Smooth muscle cell of the brain vasculature (primary cell): ENCODE measurements at regions not wholly inside any gene's neighbourhood (a gene's known extent, or its start where the extent isn't known, plus 50 kb on each side); places are given as distances from the start of the nearest gene placed in this dataset.

Experiments used
- DNase-seq: peaks from one replicate; pipeline ENCODE4 v3.0.0-alpha.2; 2012; ENCODE audit warnings: low read depth, low spot score

DNA sequence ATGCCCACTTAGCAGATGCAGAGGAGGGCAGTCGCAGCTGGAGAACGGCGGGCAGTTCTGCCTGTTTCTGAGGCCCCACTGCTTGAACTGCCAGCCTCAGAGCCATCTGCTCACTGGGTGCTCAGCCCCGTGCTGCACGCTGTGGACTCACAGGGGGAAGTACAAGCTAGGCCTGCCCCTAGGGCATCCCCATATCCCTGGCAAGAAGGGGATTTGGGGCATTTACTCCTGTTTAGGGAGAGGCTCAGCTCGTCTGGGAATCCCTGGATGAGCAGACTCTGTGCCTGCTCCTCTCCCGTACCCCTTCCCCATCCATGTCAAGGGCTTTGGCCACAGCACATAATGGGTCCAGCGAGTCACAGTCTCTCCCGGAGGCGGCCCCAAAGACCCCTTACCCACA is 169.8 kb upstream of the PKDCC start:
- no peak for DNase-seq

DNA sequence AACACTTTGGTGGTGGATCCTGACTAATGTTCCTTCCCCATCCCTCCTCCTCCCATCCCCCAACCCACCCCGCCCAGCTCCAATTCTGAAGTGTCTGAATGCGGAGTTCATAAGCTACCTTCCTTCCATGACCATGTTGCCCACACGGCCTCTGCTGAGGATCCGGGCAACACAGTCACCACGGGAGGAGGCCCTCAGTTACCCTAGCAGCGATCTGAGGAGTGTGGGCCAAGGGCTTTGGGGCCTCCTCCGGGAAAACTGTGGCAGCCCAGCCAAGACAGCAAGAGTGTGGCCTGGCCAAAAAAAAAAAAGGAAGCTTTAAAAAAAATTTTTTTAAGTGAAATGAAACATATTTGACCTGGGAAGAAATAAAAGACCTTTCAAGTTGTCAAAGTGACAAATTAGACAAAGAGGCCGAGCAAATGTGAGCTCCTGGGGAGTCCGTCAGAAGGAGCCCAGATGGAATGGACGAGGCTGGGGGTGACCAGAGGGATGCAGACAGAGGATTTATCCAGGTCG is 169.0 kb upstream of the PKDCC start:
- no peak for DNase-seq

DNA sequence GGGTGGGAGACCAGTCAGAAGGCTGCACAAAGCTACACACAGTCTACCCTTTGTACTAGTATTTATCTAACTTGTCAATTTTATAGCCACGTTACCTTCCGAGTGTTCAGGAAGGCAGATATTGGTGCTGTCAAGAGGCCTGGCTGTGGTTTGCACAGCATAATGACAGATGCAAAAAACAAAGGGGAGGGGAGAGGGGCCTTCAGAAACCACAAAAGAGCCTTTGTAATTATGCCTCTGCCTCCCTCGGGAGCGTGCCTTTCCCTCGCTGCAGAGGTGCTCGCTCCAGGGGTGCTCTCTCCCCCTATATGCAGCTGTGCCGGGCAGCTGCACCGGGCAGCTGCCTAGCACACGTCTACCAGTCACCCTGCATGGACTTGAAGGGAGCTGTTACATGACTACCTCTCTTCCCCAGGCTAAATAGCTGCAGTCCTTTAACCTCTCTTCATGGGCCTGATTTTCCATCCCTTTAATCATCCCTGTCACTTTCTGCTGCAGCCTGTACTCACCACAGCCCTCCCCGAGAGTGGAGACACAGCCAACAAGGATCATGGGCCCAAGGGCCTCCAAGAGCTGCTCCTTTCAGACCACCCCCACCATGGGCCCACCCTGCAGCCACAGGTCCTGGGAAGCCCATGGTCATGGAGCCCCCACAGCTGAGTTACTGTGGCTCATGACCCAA is 168.4 kb upstream of the PKDCC start:
- no peak for DNase-seq

DNA sequence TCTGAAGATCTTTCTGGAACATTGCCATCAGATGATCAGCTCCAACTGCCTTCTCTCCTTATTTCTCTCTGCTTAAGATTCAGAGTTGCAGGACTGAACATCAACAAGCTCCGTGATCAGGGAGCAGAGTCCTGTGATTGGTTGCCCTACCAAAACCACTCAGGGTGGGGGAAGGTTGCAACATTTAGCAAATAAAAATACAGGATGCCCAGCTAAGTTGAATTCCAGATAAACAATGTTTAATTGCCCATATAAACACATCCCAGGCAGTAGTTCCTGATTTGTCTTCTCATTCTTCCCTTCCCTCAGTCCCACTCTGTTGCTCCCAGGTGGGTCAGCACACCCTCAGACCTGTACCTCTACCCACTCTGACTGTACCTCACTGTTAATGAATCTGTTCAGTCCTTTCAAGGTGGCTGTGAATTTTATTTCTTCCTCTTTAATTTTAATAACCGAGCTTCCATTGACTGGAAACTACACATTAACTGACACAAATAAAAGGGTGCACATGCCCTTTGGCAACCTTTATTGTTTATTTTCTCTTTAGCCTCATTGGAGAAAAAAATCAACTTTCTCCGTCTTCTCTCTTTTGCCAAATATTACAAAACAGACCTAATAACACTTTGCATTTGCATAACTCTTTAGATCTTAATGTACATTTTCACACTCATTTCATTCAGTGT is 167.1 kb upstream of the PKDCC start:
- DNase-seq: no peak

DNA sequence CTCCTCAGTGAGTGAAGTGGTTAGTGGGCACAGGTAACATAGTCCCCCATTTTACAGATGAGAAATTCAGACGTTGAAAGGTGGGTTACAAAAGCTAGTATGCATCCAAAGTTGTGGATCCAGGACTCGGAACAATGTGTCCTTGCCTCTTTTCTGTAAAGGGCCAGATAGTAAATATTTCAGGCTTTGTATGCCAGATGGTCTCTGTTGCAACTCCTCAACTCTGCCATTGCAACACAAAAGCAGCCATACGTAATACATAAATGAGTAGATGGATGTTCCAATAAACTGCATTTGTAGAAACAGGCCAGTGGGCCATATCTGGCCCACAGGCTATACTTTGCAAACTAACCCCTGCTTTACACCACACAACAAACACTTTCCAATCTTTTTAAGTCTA is 166.6 kb upstream of the PKDCC start:
- no peak for DNase-seq

DNA sequence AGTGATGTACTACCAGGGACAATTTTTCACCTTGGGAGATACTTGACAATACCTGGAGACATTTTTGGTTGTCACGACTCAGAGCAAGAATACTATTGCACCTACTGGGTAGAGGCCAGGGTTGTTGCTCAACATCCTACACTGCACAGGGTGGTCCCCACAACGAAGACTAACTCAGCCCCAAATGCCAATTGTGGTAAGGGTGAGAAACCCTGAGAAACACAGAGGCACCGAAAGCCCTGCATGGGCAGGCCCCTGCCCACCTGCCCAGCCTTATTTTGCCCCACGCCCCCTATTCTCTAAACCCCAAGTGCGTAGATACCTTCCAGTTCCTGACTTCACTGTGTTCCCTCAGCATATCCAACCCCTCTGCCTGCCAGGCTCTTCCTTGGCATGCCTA is 163.1 kb upstream of the PKDCC start:
- DNase-seq: no peak

DNA sequence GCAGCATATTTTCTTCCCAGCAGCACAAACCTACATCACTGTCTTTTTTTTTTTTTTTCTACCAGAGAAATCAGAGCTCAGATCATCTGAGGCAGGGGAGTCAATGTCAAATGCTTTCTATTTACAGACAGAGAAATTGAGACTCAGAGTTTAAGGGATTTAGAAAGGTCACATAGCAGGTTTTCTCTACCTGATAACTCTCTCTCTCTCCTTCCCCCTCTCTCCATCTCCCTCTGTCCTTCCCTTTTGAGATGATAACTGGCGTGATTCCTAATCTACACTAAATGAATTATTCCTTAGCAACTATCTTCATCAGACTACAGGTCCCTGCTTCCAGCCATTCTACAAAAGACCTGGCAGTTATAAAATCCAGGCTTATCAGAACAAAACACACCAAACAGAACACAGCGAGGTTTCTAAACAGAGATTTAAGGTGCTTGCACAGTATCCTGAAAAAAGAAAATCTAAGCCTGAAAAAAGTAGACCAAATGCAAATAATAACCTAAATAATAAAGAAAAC is 161.6 kb upstream of the PKDCC start:
- no peak for DNase-seq

DNA sequence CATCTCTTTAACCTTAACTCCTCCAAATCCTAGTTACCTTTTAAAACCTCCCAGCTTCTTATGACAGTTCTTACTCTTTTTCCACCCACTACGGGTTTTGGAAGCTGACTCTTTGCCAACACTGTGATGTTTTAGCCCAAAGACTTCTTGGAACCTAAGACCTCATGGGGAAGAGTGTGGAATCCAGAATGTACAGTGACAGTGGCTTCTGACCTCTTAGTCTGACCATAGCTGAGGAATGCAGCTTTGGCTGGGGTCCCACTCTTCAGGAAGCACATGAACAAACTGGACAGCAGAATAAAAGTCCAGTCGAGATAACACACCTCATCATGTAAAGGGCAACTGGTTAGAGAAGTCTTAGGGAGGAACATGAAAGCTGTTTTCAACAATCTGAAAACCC is 161.1 kb upstream of the PKDCC start:
- no peak for DNase-seq

DNA sequence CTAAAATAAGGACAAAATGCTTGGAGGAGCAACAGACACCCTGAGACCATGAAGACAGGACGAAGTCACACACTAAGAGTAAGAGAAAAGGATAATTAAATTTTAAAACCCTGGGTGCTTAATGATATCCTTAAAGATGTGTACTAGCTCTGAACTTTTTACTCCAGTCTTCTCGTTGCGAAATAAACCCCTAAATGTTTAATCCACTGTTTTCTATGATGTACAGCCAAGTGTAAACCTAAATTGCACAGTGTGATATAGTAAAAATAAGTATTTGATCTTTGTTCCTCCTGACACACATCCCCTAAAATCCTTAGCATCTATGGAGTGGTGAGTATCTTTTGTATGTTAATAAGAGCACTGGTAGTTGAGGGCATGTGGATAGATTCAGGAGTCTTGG is 157.5 kb upstream of the PKDCC start:
- DNase-seq: no peak

DNA sequence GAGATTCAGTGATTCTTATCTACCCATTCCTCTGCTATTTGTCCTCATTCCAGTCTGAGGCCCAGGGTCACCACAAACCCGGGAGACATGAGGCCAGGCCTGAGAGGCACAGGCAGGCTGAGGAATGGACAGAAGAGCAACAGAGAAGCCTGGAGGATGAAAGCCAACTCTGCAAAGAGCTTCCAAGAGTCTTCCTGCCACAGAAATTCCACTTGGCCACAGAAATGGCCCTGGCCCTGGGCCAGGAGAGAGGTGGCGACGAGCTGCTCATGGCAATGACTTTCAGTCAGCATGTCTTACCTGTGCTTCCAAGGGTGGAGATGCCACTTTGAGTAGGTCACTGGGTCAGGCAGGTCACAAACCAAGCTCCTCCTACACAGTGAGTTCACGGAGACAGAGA is 155.3 kb upstream of the PKDCC start:
- no peak for DNase-seq

DNA sequence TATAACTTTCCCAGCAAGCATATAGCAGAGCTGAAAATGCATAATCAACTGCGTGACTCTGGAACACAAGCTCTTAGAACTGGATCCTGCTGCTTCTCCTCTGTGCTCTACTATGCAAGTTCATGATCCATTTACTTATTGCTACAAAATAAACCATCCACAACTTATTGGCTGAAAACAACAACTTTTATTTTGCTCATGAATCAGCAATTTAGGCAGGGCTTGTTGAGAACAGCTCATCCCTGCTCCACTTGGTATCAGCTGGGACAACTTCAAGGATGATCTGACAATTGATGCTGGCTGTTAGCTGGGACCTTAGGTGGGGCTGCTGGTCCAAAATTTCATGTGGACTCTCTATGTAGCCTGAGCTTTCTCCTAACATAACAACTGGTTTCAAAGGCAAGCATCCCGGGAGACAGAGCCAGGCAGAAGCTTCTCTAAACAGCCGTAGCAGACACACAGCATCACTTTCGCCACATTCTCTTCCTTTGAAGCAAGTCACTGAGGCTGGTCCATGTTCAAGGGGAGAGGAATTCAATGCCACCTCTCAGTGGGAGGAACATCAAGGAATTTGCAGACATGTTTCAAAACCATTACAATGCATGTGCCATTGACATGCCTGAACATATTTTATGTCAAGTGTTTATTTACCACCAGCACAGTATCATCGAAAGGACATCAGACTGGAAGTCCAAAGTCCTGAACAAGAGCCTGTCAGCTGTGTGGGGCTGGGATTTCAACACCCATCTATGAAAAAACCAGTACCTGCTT is 153.1 kb upstream of the PKDCC start:
- DNase-seq: no peak

DNA sequence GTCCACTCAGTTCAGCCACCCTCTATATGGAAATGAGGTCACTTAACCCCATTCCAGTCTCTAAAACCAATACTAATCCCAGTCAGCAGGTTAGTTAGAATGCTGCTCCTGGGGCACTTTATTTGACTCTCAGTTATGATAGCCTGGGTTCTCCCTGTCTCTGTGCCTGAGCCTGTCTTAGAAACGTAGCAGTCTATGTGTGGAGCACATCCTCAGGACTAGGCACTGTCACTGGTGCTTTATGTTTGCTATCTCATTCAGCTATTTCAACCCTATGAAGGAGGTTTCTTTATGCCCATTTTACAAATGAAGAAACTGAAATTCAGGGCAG is 152.5 kb upstream of the PKDCC start:
- DNase-seq: no peak

DNA sequence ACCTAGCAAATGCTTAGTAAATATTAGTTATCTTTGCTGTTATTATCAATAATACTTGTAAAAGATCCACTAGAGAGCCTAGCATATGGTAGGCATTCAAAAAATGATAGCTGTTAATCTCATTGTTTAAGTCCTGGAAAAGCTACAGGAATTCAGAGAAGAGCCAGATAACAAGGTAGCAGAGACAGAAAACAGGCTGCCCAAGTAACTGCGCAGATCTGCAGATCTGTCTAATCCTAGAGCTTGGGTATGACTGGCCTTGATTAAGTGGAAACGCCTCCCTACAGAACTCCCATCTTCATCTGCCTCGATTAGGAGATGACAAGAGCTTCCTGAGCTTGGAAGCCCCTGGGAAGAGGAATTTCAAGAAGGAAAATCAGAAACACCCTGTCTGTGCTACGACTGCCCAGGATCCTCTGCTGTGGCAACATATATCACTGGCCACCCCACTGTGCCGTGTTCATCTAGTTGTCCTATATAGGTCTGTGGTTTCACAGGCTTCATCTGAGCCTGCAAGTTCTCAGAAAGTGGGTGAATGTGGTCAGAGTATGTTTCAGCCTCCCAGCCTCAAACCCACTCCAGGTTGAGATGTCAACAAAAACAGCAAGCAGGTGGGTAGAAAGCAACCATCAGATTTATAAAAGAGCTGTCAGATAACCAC is 151.5 kb upstream of the PKDCC start:
- DNase-seq: no peak

DNA sequence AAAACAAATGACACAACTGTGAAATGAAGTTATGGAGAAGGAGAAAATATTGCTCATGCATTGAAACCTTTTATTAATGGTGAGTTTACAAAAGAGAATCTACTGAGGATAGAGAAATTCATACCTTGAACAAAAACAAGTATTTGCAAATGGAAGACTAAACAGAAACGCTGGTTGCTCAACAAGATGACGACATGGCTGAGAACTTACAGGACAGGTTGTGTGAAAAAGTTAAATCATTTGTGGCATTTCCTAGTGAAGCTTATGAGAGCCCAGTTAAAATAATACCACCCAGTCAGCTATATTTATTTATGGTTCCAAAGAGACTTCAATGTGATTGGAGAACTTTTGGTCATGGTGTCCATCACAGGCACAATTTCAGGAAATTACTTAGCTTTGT is 148.6 kb upstream of the PKDCC start:
- DNase-seq: no peak

DNA sequence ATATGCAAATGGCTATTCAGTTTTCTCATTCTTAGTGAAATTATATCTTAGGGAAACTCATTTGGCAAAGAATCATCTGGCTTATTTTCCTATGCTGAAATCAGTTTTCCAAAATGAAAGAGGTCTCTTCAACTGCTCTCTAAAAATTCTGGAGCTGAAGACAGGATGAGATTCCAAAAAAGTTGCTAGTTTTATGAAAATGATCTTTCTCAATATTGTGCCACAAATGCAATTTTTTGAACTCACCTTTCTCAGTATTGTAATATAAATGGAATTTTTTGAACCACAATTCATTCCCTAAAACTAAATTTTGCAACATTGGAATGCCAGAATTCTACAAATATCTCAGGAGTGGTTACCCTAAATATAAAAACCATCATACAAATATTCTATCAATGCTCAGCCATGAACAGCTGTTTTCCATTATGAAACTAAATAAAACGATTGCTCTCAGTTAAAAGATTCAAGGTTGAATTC is 147.7 kb upstream of the PKDCC start:
- DNase-seq: no peak

DNA sequence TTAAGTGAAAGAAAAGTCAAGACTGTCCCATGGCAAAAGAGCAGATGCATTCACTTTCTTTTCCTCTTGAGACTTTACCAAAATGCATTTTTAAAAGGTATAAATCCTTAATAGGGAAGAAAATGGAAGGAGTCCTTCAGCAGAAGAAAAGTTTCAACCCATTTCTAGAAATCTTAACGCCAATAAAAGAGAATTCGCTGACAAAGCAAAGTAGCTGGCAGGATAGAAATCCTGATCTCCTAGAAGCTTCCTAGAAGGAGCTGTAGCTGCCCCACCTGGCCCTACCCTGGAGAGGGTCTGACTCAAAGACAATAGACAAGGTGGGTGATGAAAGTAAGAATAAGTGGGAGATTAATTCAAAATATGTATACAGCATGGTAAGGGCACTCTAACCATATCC is 144.9 kb upstream of the PKDCC start:
- no peak for DNase-seq

DNA sequence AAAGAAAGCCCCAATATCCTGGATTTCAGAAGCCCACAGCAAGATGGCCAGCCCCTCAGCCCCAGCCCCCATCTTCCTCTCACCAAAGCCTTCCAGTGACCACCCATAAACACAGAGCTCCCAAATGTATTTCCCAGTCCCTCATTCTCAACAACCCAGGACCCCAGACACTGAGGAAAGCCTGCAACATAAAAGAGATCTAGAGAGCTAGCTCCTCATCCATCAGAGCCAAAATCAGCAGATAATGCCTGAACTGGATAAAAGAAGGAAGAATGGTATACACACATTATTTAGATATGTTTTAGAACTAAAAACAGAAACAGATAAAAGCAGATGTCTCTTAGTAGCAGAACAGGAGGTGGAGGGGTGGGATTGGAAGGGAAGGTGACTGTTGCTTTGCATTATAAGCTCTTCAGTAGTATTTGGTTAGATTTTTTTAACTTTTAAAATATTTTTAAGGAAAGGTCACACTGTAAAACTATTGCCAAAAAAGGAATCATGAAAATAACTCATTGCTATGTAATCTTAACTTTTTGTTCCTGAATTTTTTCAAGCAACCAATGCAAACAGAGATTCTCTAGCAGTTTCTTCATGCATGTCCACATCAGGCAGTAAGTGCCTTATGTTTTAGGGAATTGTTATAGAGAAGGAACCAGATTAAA is 144.2 kb upstream of the PKDCC start:
- no peak for DNase-seq

DNA sequence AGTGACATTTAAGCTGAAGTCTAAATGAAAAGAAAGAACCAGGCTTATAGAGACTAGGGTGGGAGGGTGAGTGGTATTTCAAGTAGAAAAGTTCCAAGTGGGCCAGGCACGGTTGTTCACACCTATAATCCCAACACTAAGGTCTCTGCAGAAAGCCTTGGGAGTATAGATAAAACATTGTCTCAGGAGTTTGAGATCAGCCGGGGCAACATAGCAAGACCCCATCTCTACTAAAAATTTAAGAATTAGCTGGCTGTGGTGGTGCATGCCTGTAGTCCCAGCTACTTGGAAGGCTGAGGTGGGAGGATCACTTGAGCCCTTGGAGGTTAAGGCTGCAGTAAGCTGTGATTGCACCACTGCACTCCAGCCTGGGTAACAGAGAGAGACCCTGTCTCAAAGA is 143.4 kb upstream of the PKDCC start:
- no peak for DNase-seq

DNA sequence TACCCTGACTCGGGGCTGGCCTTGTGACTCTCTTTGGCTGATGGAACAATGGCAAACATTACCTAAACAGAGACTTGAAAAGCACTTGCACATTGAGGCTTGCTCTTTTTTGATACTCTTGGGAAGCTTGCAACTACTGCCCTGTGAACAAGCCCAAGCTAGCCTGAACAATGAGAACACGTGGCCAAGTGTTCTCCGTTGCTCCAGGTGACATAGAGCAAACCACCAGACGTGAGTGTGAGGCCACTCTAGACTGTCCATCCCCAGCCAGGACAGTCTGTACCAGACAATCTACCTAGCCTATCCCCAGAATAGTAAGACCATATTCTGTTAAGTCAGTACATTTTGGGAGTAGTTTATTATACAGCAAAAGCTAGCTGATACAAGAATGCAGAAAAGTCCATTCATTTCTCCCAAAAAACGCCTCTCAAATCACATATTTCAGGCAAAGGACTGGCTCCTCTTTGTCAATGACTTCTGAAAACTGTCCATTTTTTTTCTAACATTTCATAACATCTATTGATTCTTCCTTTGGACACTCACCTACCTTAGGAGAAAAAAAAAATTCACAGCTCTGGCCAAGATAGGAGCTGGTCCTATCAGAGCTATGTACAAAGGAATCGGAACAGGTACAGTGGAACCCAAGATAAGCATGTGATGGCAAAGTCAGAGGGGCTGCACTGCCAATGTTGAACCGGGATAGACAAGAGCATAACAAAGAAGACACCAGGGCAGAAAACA is 142.1 kb upstream of the PKDCC start:
- DNase-seq: no peak

DNA sequence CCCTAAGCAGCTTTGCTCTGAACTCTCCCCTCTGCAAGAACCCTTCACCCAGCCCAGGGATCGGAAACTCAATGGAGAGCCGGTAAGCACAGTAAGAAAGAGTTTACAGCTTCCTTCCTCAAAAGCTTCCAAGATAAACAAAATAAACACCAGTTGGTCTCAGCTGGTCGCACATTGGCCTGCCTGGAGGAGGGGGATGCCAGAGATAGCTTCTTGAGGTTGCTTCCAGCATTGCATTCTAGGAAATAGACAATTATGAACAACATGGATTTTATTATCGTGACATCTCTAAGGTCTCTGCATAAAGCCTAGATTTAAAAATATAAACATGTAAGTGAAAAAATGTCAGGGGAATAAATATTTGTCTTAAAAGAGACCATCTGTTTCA is 141.5 kb upstream of the PKDCC start:
- DNase-seq: peak; percentile 78

DNA sequence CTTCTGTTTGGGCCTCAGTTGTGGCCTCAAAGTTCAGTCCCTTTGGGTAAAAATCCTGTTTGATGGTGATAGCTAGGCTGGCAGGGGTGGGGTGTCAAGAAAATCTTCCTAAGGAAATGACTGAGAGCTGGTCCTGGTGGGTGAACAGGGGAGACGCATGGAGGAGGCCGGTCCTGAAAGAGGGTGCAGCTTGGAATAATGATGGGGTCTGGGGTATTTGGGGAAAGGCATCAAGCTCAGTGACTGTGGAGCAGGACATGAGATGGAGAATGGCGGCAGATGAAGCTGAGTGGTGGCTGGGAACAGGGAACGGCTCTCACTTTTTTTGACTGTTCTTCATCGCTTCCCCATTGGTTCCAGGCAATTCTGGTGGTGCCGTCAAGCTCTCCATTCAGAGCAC is 140.7 kb upstream of the PKDCC start:
- DNase-seq: no peak
